Cardiac muscle cell (in vitro differentiated cells and primary cell): ENCODE measurements at regions not wholly inside any gene's neighbourhood (a gene's known extent, or its start where the extent isn't known, plus 50 kb on each side); places are given as distances from the start of the nearest gene placed in this dataset.
A peak's percentile ranks its signal among the peaks of the same experiment; 100 is the strongest.

ENCODE experiments used
- DNase-seq, 2 donors: peaks; one replicate each; pipeline versions ENCODE4 v3.0.0 to v3.0.0-alpha.2; 2010 to 2017; ENCODE audit warnings: low read depth in 1 of 2, low spot score in 1 of 2
- H3K27ac ChIP-seq: fragments of 200-600 bp; sonication (generic); 2 replicates; pipeline ENCODE4 v1.5.1; 2016
- H3K27me3 ChIP-seq: fragments of 200-600 bp; sonication (generic); 2 replicates; pipeline ENCODE4 v1.6.0; 2016; ENCODE audit warnings: control low read depth
- H3K36me3 ChIP-seq: fragments of 200-600 bp; sonication (generic); 2 replicates; pipeline ENCODE4 v1.5.1; 2016; ENCODE audit warnings: control low read depth
- H3K4me1 ChIP-seq: fragments of 200-600 bp; sonication (generic); 2 replicates; pipeline ENCODE4 v1.8.1; 2017; ENCODE audit warnings: low read depth, mild to moderate bottlenecking, mixed run types
- H3K4me3 ChIP-seq: fragments of 200-600 bp; sonication (generic); 2 replicates; pipeline ENCODE4 v1.5.1; 2016; ENCODE audit warnings: mild to moderate bottlenecking
- H3K9me3 ChIP-seq: fragments of 200-600 bp; sonication (generic); 2 replicates; pipeline ENCODE4 v1.5.1; 2017; ENCODE audit warnings: low read depth, mild to moderate bottlenecking, control low read depth
- TF ChIP-seq, protein P1 (sequence below): IDR thresholded peaks from 2 replicates; pipeline ENCODE4 v1.5.1; 2012; ENCODE audit warnings: low read depth, mild to moderate bottlenecking, low read length

DNA sequence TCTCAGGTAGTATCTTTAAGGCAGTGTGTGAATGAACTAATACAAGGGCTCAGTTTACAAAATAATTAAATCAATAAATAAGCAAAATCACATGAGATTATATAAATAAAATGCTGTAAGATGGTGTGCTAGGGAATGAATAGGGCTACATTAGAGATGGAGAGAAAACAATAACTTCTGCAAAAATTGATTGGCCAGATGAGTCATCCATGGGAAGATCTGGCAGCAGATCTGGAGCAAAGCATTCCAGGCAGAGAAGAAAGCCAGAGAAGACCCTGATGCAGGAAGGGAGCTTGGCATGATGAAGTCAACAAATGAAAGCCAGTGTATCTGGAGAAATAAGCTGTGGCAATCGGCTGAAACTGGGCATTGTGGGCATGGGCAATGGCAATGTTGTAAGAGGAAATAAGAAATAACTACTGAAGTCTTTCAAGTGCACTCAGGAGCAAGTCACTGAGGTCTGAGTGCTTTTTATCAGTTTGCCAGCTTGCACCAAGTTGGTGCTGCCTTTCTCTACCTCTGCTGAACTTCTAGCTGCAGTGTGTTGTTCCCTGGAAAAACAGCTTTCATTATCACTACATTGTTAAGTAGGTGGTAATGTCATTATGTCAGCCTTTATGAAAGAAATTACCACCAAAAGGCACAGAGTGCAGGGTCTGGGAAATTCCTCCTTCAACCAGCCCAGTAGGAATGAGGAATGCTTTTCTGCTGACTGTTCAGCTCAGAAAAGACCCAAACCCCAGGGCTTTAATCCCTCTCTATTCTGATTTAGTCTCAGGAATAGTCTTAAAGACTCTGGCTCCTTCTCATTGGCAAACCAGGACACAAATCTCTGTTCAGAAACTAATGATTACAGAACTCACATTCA, 231.6 kb downstream of the HTR1B start:
- TF ChIP-seq, protein P1, sequence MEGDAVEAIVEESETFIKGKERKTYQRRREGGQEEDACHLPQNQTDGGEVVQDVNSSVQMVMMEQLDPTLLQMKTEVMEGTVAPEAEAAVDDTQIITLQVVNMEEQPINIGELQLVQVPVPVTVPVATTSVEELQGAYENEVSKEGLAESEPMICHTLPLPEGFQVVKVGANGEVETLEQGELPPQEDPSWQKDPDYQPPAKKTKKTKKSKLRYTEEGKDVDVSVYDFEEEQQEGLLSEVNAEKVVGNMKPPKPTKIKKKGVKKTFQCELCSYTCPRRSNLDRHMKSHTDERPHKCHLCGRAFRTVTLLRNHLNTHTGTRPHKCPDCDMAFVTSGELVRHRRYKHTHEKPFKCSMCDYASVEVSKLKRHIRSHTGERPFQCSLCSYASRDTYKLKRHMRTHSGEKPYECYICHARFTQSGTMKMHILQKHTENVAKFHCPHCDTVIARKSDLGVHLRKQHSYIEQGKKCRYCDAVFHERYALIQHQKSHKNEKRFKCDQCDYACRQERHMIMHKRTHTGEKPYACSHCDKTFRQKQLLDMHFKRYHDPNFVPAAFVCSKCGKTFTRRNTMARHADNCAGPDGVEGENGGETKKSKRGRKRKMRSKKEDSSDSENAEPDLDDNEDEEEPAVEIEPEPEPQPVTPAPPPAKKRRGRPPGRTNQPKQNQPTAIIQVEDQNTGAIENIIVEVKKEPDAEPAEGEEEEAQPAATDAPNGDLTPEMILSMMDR = no peak
- Histone ChIP-seq H3K4me1 (peaks cover 7% of the 10 kb centered on the region), H3K9me3 (no peaks in the 10 kb centered on the region), H3K4me3 (no peak overlapping the region), H3K27me3 (no peaks in the 10 kb centered on the region), H3K27ac (peak overlapping the region; percentile 51), H3K36me3 (no peaks in the 10 kb centered on the region)
- peak; percentile 14 to 15 for DNase-seq

DNA sequence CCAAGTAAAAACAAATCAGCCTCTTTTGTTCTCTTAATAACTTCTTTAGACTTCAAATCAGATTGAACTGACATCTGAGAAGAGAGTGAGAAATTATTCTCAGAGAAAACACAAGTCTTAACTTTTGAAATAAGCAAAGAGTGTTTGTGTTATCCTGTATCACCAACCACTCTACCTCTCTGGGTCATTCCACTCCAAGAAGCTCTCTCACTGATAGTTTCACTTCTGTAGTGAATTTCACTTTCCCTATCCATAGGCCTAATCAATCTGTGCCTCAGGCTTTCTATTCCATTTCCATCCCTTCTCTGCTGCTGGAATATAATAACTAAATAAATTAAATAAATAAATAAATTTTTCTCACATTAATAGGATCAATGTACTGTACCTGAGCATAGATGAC, 235.0 kb downstream of the HTR1B start:
- no peaks in the 10 kb centered on the region for H3K9me3 ChIP-seq
- H3K27me3 ChIP-seq = no peaks in the 10 kb centered on the region
- no peak overlapping the region for H3K27ac ChIP-seq
- H3K4me1 ChIP-seq = peaks cover 7% of the 10 kb centered on the region
- no peaks in the 10 kb centered on the region for H3K36me3 ChIP-seq
- H3K4me3 ChIP-seq = no peak overlapping the region
- TF ChIP-seq, protein P1 = no peak
- no peak for DNase-seq

DNA sequence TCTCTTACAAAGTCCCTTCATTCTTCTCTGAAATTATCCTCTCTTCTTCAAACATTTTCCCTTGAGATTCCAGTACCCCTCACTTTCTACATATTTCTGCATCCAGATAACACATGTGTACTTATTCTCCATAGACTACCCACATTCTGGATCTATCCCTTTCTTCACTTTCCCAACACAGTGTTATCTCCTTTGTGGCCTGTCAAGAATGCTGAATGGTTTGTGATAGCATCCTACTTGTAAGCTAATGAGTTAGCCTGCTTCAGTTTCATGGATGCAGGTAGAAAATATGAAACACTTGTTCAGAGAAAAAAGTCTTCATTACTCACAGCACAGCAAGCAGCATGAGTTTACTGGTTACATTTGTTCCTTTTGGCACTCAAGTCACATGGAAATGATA, 245.4 kb downstream of the HTR1B start:
- DNase-seq = peak in 1 of 2 donors; percentile 17
- Histone ChIP-seq H3K27me3 (no peaks in the 10 kb centered on the region), H3K36me3 (no peaks in the 10 kb centered on the region), H3K4me1 (peaks cover 10% of the 10 kb centered on the region), H3K9me3 (no peaks in the 10 kb centered on the region), H3K4me3 (no peak overlapping the region), H3K27ac (no peak overlapping the region)
- TF ChIP-seq, protein P1 = no peak

DNA sequence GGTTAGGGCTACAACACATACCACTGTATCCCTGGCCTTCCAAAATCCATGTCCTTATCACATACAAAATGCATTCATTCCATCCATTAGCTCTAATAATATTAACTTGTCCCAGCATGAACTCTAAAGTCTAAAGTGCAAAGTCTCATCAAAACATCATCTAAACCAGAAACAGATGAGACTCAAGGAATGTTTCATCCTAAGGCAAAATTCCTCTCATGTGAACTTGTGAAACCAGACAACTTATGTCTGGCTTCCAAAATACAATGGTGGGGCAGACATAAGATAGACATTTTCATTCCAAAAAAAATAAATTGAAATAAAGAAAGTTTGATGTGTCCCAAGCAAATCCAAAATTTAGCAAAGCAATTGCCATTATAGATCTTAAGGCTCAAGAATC, 257.4 kb downstream of the HTR1B start:
- no peaks in the 10 kb centered on the region for H3K36me3 ChIP-seq
- H3K4me3 ChIP-seq = no peak overlapping the region
- TF ChIP-seq, protein P1 = no peak
- H3K27ac ChIP-seq = no peak overlapping the region
- no peaks in the 10 kb centered on the region for H3K4me1 ChIP-seq
- H3K27me3 ChIP-seq = no peaks in the 10 kb centered on the region
- H3K9me3 ChIP-seq = no peaks in the 10 kb centered on the region
- DNase-seq = no peak

DNA sequence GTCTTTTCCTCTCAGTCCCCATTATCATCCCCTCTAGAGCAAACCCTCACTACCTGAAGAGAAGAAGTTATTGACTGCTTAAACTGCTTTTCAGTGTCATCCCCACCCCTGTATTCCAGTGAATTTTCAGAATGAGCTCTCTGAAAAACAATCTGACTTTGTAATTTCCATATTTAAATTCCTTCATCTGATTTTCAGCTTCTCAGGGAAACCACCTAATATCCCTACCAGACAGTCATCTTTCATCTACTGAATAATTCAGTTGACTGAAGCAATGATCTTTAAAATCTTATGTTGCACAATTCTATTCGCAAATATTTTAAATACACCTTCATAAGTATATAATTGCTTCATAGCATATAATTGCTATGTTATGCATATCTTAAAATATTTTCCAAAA, 258.7 kb downstream of the HTR1B start:
- no peak overlapping the region for H3K4me3 ChIP-seq
- H3K27ac ChIP-seq = no peak overlapping the region
- no peaks in the 10 kb centered on the region for H3K27me3 ChIP-seq
- TF ChIP-seq, protein P1 = no peak
- no peaks in the 10 kb centered on the region for H3K4me1 ChIP-seq
- no peaks in the 10 kb centered on the region for H3K9me3 ChIP-seq
- no peaks in the 10 kb centered on the region for H3K36me3 ChIP-seq
- no peak for DNase-seq
